Uterus (tissue), 3 donors: ENCODE measurements at regions not wholly inside any gene's neighbourhood (a gene's known extent, or its start where the extent isn't known, plus 50 kb on each side); places are given as distances from the start of the nearest gene placed in this dataset.
A peak's percentile ranks its signal among the peaks of the same experiment; 100 is the strongest.

Source experiments
- DNase-seq, 2 donors: peaks; one replicate each; pipeline ENCODE4 v3.0.0-alpha.2; 2019 to 2020
- H3K27ac ChIP-seq, 2 donors: fragments of 200-600 bp; sonication (generic); 1 replicate in 1 of 2; 2 replicates in 1 of 2; pipeline ENCODE4 v1.5.1; 2016 to 2018
- H3K27me3 ChIP-seq, 2 donors: fragments of 200-600 bp; sonication (generic); one replicate each; pipeline ENCODE4 v1.5.1; 2018 to 2019; ENCODE audit warnings: control low read depth in 1 of 2
- H3K36me3 ChIP-seq, 2 donors: fragments of 200-600 bp; sonication (generic); one replicate each; pipeline ENCODE4 v1.5.1; 2019; ENCODE audit warnings: control low read depth in 1 of 2
- H3K4me1 ChIP-seq, 2 donors: fragments of 200-600 bp; sonication (generic); one replicate each; pipeline ENCODE4 v1.5.1; 2018 to 2019; ENCODE audit warnings: control low read depth in 1 of 2
- H3K4me3 ChIP-seq, 2 donors: fragments of 200-600 bp; sonication (generic); 1 replicate in 1 of 2; 2 replicates in 1 of 2; pipeline ENCODE4 v1.5.1; 2018 to 2019; ENCODE audit warnings: mild to moderate bottlenecking in 1 of 2
- H3K9me3 ChIP-seq, 2 donors: fragments of 200-600 bp; sonication (generic); one replicate each; pipeline ENCODE4 v1.5.1; 2019; ENCODE audit warnings: control low read depth in 1 of 2
- CTCF ChIP-seq, 4 experiments: fragments of 200-600 bp in 2 of 4; fragments of 450-650 bp in 2 of 4; sonication (generic) in 2 of 4; IDR thresholded peaks; one replicate each; pipeline ENCODE4 v1.5.1; 2016 to 2019; ENCODE audit warnings: antibody characterized with exemption in 4 of 4, mild to moderate bottlenecking in 2 of 4, moderate library complexity in 1 of 4
- POLR2A ChIP-seq, 2 donors: fragments of 450-650 bp; IDR thresholded peaks; one replicate each; pipeline ENCODE4 v1.6.1; 2016; ENCODE audit warnings: antibody characterized with exemption in 2 of 2, mild to moderate bottlenecking in 1 of 2, moderate library complexity in 1 of 2
- intact Hi-C: fragments of 100-400 bp; cut with DNase I; formaldehyde crosslinking; loops from one replicate; pipeline ENCODE4 v1.15.1; 2023; ENCODE audit warnings: low total_unique reads
- donor health status: DM: yes; HTN: yes; CAD: no.

DNA sequence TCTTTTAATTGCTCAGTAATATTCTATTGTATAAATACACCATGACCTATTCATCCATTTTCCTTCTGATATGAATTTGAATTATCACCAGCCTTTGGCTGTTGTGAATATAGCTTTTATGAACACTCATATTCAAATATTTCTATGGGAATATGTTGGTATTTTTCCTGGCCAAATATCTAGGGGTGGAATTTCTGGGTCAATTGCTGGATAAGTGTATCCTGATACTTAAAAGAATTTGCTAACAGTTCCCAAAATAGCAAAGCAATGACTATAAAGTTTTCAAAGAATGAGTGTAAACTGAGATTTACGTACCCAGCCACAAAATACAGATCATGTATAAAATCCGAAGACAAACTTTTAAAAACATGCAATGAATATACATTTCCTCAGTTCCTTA is 148.7 kb upstream of the CLEC14A start:
- no peaks in the 10 kb centered on the region for H3K4me1 ChIP-seq
- H3K36me3 ChIP-seq, result no peaks in the 10 kb centered on the region
- DNase-seq, result no peak
- intact Hi-C loops, result no loop called here
- TF ChIP-seq POLR2A (IDR thresholded peaks at IDR 0.05), result no peak
- no peak for TF ChIP-seq CTCF (IDR thresholded peaks at IDR 0.05)
- H3K27ac ChIP-seq, result peak overlapping the region in 1 of 2 donors; percentile 4
- no peaks in the 10 kb centered on the region for H3K27me3 ChIP-seq
- H3K4me3 ChIP-seq, result no peak overlapping the region
- H3K9me3 ChIP-seq, result no peaks in the 10 kb centered on the region

GRCh38 chr14:38404100-38404541 is 148.2 kb upstream of the CLEC14A start:
- no peaks in the 10 kb centered on the region for H3K9me3 ChIP-seq
- intact Hi-C loops, result no loop called here

GRCh38 chr14:38400751-38401150 is 144.9 kb upstream of the CLEC14A start:
- Histone ChIP-seq H3K4me3 (no peak overlapping the region), H3K4me1 (no peaks in the 10 kb centered on the region), H3K36me3 (no peaks in the 10 kb centered on the region), H3K27me3 (no peaks in the 10 kb centered on the region), H3K9me3 (no peaks in the 10 kb centered on the region), H3K27ac (no peak overlapping the region)
- DNase-seq, result no peak
- TF ChIP-seq POLR2A (IDR thresholded peaks at IDR 0.05) (no peak), CTCF (IDR thresholded peaks at IDR 0.05) (no peak)
- intact Hi-C loops, result no loop called here

More at GRCh38 chr14:38404100-38404541, 148.2 kb upstream of the CLEC14A start:
- no peaks in the 10 kb centered on the region for H3K4me1 ChIP-seq
- H3K27me3 ChIP-seq, result no peaks in the 10 kb centered on the region
- no peak for TF ChIP-seq POLR2A (IDR thresholded peaks at IDR 0.05)
- TF ChIP-seq CTCF (IDR thresholded peaks at IDR 0.05), result no peak
- H3K4me3 ChIP-seq, result no peak overlapping the region
- no peak for DNase-seq
- H3K36me3 ChIP-seq, result no peaks in the 10 kb centered on the region
- peak overlapping the region in 1 of 2 donors; percentile 4 for H3K27ac ChIP-seq

GRCh38 chr14:38399652-38400051 is 143.8 kb upstream of the CLEC14A start:
- H3K27me3 ChIP-seq, result no peaks in the 10 kb centered on the region
- no peak overlapping the region for H3K27ac ChIP-seq
- no peaks in the 10 kb centered on the region for H3K4me1 ChIP-seq
- TF ChIP-seq POLR2A (IDR thresholded peaks at IDR 0.05), result no peak
- TF ChIP-seq CTCF (IDR thresholded peaks at IDR 0.05), result no peak
- no peaks in the 10 kb centered on the region for H3K9me3 ChIP-seq
- H3K4me3 ChIP-seq, result no peak overlapping the region
- H3K36me3 ChIP-seq, result no peaks in the 10 kb centered on the region
- no peak for DNase-seq
- intact Hi-C loops, result no loop called here

GRCh38 chr14:38394767-38395166 is 138.9 kb upstream of the CLEC14A start:
- Histone ChIP-seq H3K4me1 (no peaks in the 10 kb centered on the region), H3K27ac (no peak overlapping the region), H3K36me3 (no peaks in the 10 kb centered on the region), H3K9me3 (no peaks in the 10 kb centered on the region), H3K4me3 (no peak overlapping the region), H3K27me3 (no peaks in the 10 kb centered on the region)
- TF ChIP-seq CTCF (IDR thresholded peaks at IDR 0.05) (no peak), POLR2A (IDR thresholded peaks at IDR 0.05) (no peak)
- DNase-seq, result no peak
- intact Hi-C loops, result no loop called here
